WTC11 (cell line): ENCODE measurements at regions not wholly inside any gene's neighbourhood (a gene's known extent, or its start where the extent isn't known, plus 50 kb on each side); places are given as distances from the start of the nearest gene placed in this dataset.

Experiments used
- ATAC-seq: fragments of 200-7000 bp; cut with Tn5 transposase; 2 replicates; pipeline ENCODE4 v1.10.0; 2021; ENCODE audit warnings: mild to moderate bottlenecking, moderate library complexity
- CTCF ChIA-PET: fragments of 300-600 bp; sonication (Branson Sonifier 250); formaldehyde crosslinking; loops from one replicate; lab custom pipeline; 2021; ENCODE audit warnings: antibody characterized with exemption; lab: Charles Lee
- POLR2A ChIA-PET: fragments of 350-600 bp; sonication (Branson Sonifier 250); formaldehyde crosslinking; loops from one replicate; lab custom pipeline; 2021; ENCODE audit warnings: antibody characterized with exemption; lab: Charles Lee
- DNase-seq: peaks from one replicate; pipeline ENCODE4 v3.0.0; 2021; ENCODE audit warnings: low spot score
- H3K27ac Mint-ChIP-seq: 2 replicates; pipeline ENCODE4 v1.8.0; 2021; ENCODE audit warnings: mixed read lengths
- H3K27me3 Mint-ChIP-seq: 2 replicates; pipeline ENCODE4 v1.8.0; 2021; ENCODE audit warnings: low read depth, mild to moderate bottlenecking, moderate library complexity, mixed read lengths
- H3K36me3 Mint-ChIP-seq: 2 replicates; pipeline ENCODE4 v1.8.0; 2021; ENCODE audit warnings: mixed read lengths
- H3K4me1 Mint-ChIP-seq: 2 replicates; pipeline ENCODE4 v1.8.0; 2022; ENCODE audit warnings: mixed read lengths
- H3K4me3 Mint-ChIP-seq: 2 replicates; pipeline ENCODE4 v1.8.0; 2021; ENCODE audit warnings: mild to moderate bottlenecking, moderate library complexity, mixed read lengths
- H3K9me3 Mint-ChIP-seq: 2 replicates; pipeline ENCODE4 v1.8.0; 2021; ENCODE audit warnings: mixed read lengths
- AFF4 ChIP-seq: sonication (generic); formaldehyde crosslinking; IDR thresholded peaks from 2 replicates; pipeline ENCODE4 v1.8.1; 2023; ENCODE audit warnings: mild to moderate bottlenecking, missing genetic modification reagents, borderline replicate concordance
- AR ChIP-seq: fragments of 250-450 bp; sonication (Bioruptor Pico); IDR thresholded peaks from 2 replicates; pipeline ENCODE4 v1.9.0; 2021; ENCODE audit warnings: mild to moderate bottlenecking
- CDX4 ChIP-seq: fragments of 250-450 bp; sonication (Bioruptor Pico); IDR thresholded peaks from 2 replicates; pipeline ENCODE4 v1.9.0; 2021; ENCODE audit warnings: moderate library complexity, mild to moderate bottlenecking, inconsistent platforms, borderline replicate concordance
- CREB1 ChIP-seq: sonication (generic); formaldehyde crosslinking; IDR thresholded peaks from 2 replicates; pipeline ENCODE4 v1.8.0; 2023; ENCODE audit warnings: mild to moderate bottlenecking, missing genetic modification reagents
- EMX1 ChIP-seq: fragments of 250-450 bp; sonication (Bioruptor Pico); IDR thresholded peaks from 2 replicates; pipeline ENCODE4 v1.8.0; 2021; ENCODE audit warnings: mild to moderate bottlenecking
- ETV6 ChIP-seq: sonication (generic); formaldehyde crosslinking; IDR thresholded peaks from 2 replicates; pipeline ENCODE4 v1.8.1; 2022; ENCODE audit warnings: mild to moderate bottlenecking, missing genetic modification reagents
- FOXP1 ChIP-seq: sonication (generic); formaldehyde crosslinking; IDR thresholded peaks from 2 replicates; pipeline ENCODE4 v1.8.0; 2022; ENCODE audit warnings: missing genetic modification reagents, mild to moderate bottlenecking, moderate library complexity, borderline replicate concordance
- GABPB1 ChIP-seq: sonication (generic); formaldehyde crosslinking; IDR thresholded peaks from 2 replicates; pipeline ENCODE4 v1.8.1; 2023; ENCODE audit warnings: mild to moderate bottlenecking, missing genetic modification reagents
- HMGXB4 ChIP-seq: sonication (generic); formaldehyde crosslinking; IDR thresholded peaks from 2 replicates; pipeline ENCODE4 v1.8.1; 2023; ENCODE audit warnings: mild to moderate bottlenecking, moderate library complexity, missing genetic modification reagents
- KAT7 ChIP-seq: sonication (generic); formaldehyde crosslinking; IDR thresholded peaks from 2 replicates; pipeline ENCODE4 v1.8.1; 2023; ENCODE audit warnings: missing genetic modification reagents, mild to moderate bottlenecking, borderline replicate concordance
- MLX ChIP-seq: sonication (generic); formaldehyde crosslinking; IDR thresholded peaks from 2 replicates; pipeline ENCODE4 v1.8.1; 2023; ENCODE audit warnings: mild to moderate bottlenecking, missing genetic modification reagents, moderate library complexity
- MYBL2 ChIP-seq: sonication (generic); formaldehyde crosslinking; IDR thresholded peaks from 2 replicates; pipeline ENCODE4 v1.8.1; 2023; ENCODE audit warnings: mild to moderate bottlenecking, moderate library complexity, missing genetic modification reagents
- NFYB ChIP-seq: sonication (generic); formaldehyde crosslinking; conservative IDR thresholded peaks from 2 replicates; pipeline ENCODE4 v1.8.0; 2022; ENCODE audit warnings: low read depth, missing genetic modification reagents
- OVOL2 ChIP-seq: fragments of 250-450 bp; sonication (Bioruptor Pico); IDR thresholded peaks from 2 replicates; pipeline ENCODE4 v1.9.0; 2021; ENCODE audit warnings: mild to moderate bottlenecking, borderline replicate concordance
- PREB ChIP-seq: sonication (generic); formaldehyde crosslinking; IDR thresholded peaks from 2 replicates; pipeline ENCODE4 v1.8.1; 2022; ENCODE audit warnings: mild to moderate bottlenecking, missing genetic modification reagents, moderate library complexity, borderline replicate concordance
- STAT6 ChIP-seq: sonication (generic); formaldehyde crosslinking; conservative IDR thresholded peaks from 2 replicates; pipeline ENCODE4 v1.8.1; 2023; ENCODE audit warnings: mild to moderate bottlenecking, low read depth, missing genetic modification reagents, moderate library complexity
- ZNF232 ChIP-seq: sonication (generic); formaldehyde crosslinking; IDR thresholded peaks from 2 replicates; pipeline ENCODE4 v1.8.0; 2022; ENCODE audit warnings: mild to moderate bottlenecking, missing genetic modification reagents
- ZNF423 ChIP-seq: fragments of 250-450 bp; sonication (Bioruptor Pico); IDR thresholded peaks from 2 replicates; pipeline ENCODE4 v2.1.2; 2022; ENCODE audit warnings: mild to moderate bottlenecking, moderate library complexity
- ZNF512 ChIP-seq: sonication (generic); formaldehyde crosslinking; IDR thresholded peaks from 2 replicates; pipeline ENCODE4 v1.8.1; 2022; ENCODE audit warnings: missing genetic modification reagents, borderline replicate concordance
- ZNF671 ChIP-seq: fragments of 250-450 bp; sonication (Bioruptor Pico); IDR thresholded peaks from 2 replicates; pipeline ENCODE4 v1.8.0; 2021; ENCODE audit warnings: mild to moderate bottlenecking

GRCh38 chr18:29248805-29249204 lies 1071.9 kb upstream of the CDH2 start:
- Mint-ChIP-seq H3K27ac (no peak overlapping the region), H3K27me3 (no peaks in the 10 kb centered on the region), H3K36me3 (no peaks in the 10 kb centered on the region), H3K4me1 (peaks cover 6% of the 10 kb centered on the region), H3K4me3 (no peak overlapping the region), H3K9me3 (peaks cover 4% of the 10 kb centered on the region; the same call in 1 of the 2 replicates)
- TF ChIP-seq CDX4 (CRISPR knock-in tag) (no peak), GABPB1 (CRISPR knock-in tag) (no peak), MYBL2 (no peak), NFYB (CRISPR knock-in tag) (no peak), OVOL2 (no peak), ZNF671 (CRISPR knock-in tag) (no peak), ZNF423 (CRISPR knock-in tag) (no peak), STAT6 (CRISPR knock-in tag) (no peak)
- CTCF ChIA-PET = interaction anchor here (0.6 kb wide), 1 partner anchor 168 kb away, joined by 4 read pairs; no protein-coding TSS in a partner anchor
- ATAC-seq = no peak
- POLR2A ChIA-PET = no interaction called here
- DNase-seq = no peak

GRCh38 chr18:29241199-29241598 lies 1064.3 kb upstream of the CDH2 start:
- no peaks in the 10 kb centered on the region; the same call in 1 of the 2 replicates for H3K36me3 Mint-ChIP-seq
- ATAC-seq (no peak), DNase-seq (no peak)
- ChIA-PET CTCF (no interaction called here), POLR2A (no interaction called here)
- no peak overlapping the region for H3K4me3 Mint-ChIP-seq
- H3K4me1 Mint-ChIP-seq = no peaks in the 10 kb centered on the region
- H3K27ac Mint-ChIP-seq = no peak overlapping the region
- H3K27me3 Mint-ChIP-seq = no peaks in the 10 kb centered on the region
- peaks cover 23% of the 10 kb centered on the region for H3K9me3 Mint-ChIP-seq
- TF ChIP-seq CREB1 (CRISPR knock-in tag) (no peak), ZNF512 (CRISPR knock-in tag) (no peak), HMGXB4 (CRISPR knock-in tag) (no peak), AFF4 (CRISPR knock-in tag) (no peak), AR (CRISPR knock-in tag) (no peak), MLX (CRISPR knock-in tag) (no peak), FOXP1 (CRISPR knock-in tag) (no peak), KAT7 (CRISPR knock-in tag) (no peak), ETV6 (CRISPR knock-in tag) (no peak), EMX1 (CRISPR knock-in tag) (no peak), PREB (CRISPR knock-in tag) (no peak), ZNF232 (CRISPR knock-in tag) (no peak)
